ENCODE measurements at regions not wholly inside any gene's neighbourhood (a gene's known extent, or its start where the extent isn't known, plus 50 kb on each side); places are given as distances from the start of the nearest gene placed in this dataset.

DNA sequence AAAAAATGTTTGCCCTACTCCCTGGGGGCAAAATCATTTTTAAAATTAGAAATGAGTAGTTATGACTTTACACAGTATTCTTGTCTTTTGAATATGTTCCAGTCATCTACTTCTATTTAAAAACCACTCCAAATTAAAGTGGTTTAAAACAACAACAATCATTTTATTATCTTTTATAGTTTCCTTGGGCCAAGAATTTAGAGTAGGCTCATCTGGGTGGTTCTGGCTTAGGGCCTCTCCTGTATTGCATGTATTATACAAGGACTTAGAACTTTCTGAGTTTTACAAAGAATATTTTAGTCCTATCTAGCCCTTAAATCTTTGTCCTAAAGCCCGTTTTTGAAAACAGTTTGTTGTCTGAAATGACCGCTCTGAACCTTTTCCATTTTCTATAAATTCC lies 132.5 kb upstream of the INTU start:
- TF ChIP-seq CTCF (IDR thresholded peaks at IDR 0.05) (no peak), EP300 (IDR thresholded peaks at IDR 0.05) (no peak)
